HUES6 (cell line): ENCODE measurements at regions not wholly inside any gene's neighbourhood (a gene's known extent, or its start where the extent isn't known, plus 50 kb on each side); places are given as distances from the start of the nearest gene placed in this dataset.

Experiments used
- H3K27ac ChIP-seq: 2 replicates; pipeline ENCODE4 v1.7.0; 2013; ENCODE audit warnings: low read depth, mild to moderate bottlenecking, low read length, inconsistent platforms
- H3K27me3 ChIP-seq: 2 replicates; pipeline ENCODE4 v1.6.1; 2013; ENCODE audit warnings: low read length; ENCODE audit not compliant: control insufficient read depth, insufficient read depth
- H3K36me3 ChIP-seq: 2 replicates; pipeline ENCODE4 v1.6.1; 2013; ENCODE audit warnings: low read length; ENCODE audit not compliant: control insufficient read depth, insufficient read depth
- H3K4me1 ChIP-seq: 2 replicates; pipeline ENCODE4 v1.6.1; 2013; ENCODE audit warnings: low read length; ENCODE audit not compliant: control insufficient read depth, insufficient read depth
- H3K4me3 ChIP-seq: 2 replicates; pipeline ENCODE4 v1.5.1; 2013; ENCODE audit warnings: low read depth, low read length
- H3K9ac ChIP-seq: one replicate; pipeline ENCODE4 v1.6.1; 2013; ENCODE audit warnings: mild to moderate bottlenecking, low read length
- H3K9me3 ChIP-seq: 2 replicates; pipeline ENCODE4 v1.6.1; 2013; ENCODE audit warnings: low read depth, low read length; ENCODE audit not compliant: control insufficient read depth, insufficient read depth

DNA sequence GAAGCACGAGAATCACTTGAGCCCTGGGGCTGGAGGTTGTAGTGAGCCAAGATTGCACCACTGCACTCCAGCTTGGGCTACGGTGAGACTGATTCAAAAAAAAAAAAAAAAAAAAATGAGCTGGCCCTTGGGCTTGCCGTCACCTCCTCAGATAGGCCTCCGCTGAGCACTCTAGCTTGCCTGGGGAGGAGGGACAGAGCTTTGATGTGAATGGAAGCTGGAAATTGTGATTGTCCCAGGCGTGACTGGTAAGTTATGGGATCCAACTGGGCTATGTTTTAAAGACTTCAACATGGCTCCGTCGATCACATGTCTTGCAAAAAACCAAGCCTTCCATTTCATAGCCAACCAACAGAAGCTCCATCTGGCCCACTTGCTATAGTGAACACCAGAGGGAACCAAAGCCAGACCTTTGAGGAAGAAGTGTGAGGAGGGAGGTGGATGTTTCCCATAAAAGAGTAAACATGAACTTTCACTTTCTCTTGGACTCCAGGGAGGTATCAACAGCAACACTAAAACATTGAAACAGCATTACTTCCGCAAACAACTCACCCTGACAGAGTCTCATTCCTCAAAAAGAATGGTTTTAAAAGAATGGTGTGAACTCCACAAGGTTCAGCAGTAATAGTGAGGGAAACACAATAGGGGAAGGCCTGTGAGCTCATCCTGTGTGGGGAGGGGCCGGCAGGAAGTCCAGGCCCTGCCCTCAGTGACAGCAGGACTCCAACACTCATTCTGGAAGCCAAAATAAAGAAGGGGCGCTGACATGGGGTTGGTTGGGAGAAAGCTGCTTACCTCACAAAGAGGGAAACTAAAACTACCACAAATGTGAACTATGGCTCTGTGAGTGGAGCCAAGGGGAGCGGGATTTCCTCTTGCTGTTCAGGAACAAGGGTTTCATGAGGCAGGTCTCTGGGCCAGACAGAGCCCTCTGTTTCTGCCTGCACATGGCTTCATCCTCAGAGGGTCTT is 59.2 kb upstream of the IL12A start:
- H3K36me3 ChIP-seq, result no peaks in the 10 kb centered on the region
- no peaks in the 10 kb centered on the region for H3K27me3 ChIP-seq
- H3K4me3 ChIP-seq, result no peak overlapping the region
- peaks cover 20% of the 10 kb centered on the region for H3K9me3 ChIP-seq
- H3K27ac ChIP-seq, result no peak overlapping the region
- no peak overlapping the region for H3K9ac ChIP-seq
- H3K4me1 ChIP-seq, result no peaks in the 10 kb centered on the region

DNA sequence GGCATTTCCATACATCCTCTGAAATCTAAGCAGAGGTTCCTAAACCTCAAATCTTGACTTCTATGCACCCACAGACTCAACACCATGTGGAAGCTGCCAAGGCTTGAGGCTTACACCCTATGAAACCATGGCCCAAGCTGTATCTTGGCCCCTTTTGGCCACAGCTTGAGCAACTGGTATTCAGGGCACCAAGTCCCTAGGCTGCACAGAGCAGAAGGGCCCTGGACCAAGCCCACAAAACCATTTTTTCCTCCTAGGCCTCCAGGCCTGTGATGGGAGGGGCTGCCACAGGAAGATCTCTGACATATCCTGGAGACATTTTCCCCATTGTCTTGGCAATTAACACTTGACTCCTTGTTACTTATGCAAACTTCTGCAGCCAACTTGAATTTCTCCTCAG is 54.4 kb upstream of the IL12A start:
- no peaks in the 10 kb centered on the region for H3K27me3 ChIP-seq
- no peak overlapping the region for H3K4me3 ChIP-seq
- no peaks in the 10 kb centered on the region for H3K4me1 ChIP-seq
- no peak overlapping the region for H3K9ac ChIP-seq
- no peak overlapping the region for H3K27ac ChIP-seq
- H3K36me3 ChIP-seq, result no peaks in the 10 kb centered on the region
- peaks cover 33% of the 10 kb centered on the region for H3K9me3 ChIP-seq

DNA sequence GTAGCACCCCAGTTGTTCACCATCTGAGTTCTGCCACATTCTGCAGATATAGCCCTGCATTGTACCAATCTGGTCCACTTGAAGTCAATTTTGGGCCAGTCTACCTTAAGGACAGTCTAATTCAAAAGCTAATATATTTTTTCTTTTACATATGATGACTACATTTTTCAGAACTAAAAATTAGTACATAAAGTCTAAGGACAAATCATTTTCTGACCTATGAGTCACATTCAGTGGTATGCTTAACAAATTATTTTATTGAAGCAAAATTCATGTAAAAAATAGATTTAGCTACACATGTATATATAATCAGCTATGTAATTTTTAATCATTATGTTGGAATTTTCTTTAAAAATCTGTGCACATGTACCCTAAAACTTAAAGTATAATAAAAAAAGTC is 52.1 kb upstream of the IL12A start:
- Histone ChIP-seq H3K4me1 (no peaks in the 10 kb centered on the region), H3K27ac (no peak overlapping the region), H3K4me3 (no peak overlapping the region), H3K9me3 (peaks cover 33% of the 10 kb centered on the region), H3K9ac (no peak overlapping the region), H3K27me3 (no peaks in the 10 kb centered on the region), H3K36me3 (no peaks in the 10 kb centered on the region)

DNA sequence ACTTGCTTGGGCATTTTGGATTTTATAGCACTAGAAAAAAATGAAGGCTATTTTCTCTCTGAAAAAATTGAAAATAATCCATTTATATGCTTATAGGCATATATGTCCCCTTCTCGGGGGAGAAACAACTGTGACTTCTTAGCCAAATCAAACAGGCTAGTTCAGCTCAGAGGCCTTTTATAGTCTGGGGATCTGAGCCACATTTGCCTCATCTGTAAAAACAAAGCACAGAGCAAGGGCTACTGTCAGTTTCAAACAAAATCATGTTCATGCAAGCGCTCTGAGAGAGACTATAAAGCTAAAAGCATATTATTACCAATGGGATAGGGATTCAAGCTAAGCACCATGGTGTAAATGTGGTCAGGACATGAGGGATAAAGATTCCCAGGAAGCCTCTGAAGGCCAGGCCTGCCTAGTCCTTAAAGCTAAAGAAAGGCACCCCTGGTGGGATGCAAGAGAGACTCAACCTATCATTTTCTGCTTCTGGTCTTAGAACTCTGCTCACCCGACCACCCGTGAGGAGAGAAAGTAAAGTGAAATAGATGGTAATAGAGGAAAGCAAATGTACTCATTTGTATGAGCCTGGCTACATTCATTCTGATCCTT is 51.0 kb upstream of the IL12A start:
- Histone ChIP-seq H3K27me3 (no peaks in the 10 kb centered on the region), H3K27ac (no peak overlapping the region)

DNA sequence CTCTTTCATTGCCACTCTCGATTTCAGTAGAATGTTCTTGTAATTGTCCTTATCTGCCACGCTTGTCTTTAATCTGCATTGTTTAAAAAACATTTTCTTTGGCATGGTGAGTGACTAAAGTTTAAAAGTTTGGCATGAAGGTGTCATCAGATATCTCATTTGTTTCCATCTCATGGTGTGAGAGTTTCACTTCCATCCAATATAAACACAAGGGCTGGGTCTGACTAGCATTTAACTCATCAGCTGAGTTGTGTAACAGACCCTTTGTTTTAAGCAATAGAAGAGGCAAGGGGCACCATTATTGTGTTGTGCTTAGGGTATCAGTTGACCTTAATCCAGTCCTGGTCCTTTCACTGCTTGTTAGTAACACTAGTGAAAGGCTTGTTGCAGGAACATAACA is 49.9 kb upstream of the IL12A start:
- no peaks in the 10 kb centered on the region for H3K27me3 ChIP-seq
- no peaks in the 10 kb centered on the region for H3K36me3 ChIP-seq
- H3K4me3 ChIP-seq, result no peak overlapping the region
- peaks cover 21% of the 10 kb centered on the region for H3K9me3 ChIP-seq
- no peak overlapping the region for H3K9ac ChIP-seq
- no peak overlapping the region for H3K27ac ChIP-seq
- no peaks in the 10 kb centered on the region for H3K4me1 ChIP-seq

More for the DNA sequence above, 51.0 kb upstream of the IL12A start:
- H3K4me1 ChIP-seq, result no peaks in the 10 kb centered on the region
- H3K9me3 ChIP-seq, result peaks cover 27% of the 10 kb centered on the region
- no peak overlapping the region for H3K4me3 ChIP-seq
- H3K36me3 ChIP-seq, result no peaks in the 10 kb centered on the region
- no peak overlapping the region for H3K9ac ChIP-seq
